ENCODE measurements at regions not wholly inside any gene's neighbourhood (a gene's known extent, or its start where the extent isn't known, plus 50 kb on each side); places are given as distances from the start of the nearest gene placed in this dataset.

DNA sequence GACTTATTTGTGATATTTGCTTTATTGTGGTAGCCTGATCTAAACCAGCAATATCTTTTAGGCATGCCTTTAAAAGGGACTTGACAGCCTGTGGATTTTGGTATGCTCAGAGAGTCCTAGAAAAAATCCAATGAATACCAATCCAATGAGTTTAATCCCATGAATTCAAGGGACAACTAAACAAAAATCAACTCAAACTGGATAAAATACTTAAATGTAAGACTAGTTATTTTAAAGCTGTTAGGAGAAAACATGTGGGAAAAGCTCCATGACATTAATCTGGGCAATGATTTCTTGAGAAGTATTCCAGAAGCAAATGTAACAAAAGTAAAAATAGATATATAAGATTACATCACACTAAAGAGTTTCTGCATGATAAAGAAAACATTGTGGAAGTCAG is 711.5 kb upstream of the PITX2 start:
- no peak for TF ChIP-seq POLR2AphosphoS5 (IDR thresholded peaks at IDR 0.05)
- TF ChIP-seq, protein P1, sequence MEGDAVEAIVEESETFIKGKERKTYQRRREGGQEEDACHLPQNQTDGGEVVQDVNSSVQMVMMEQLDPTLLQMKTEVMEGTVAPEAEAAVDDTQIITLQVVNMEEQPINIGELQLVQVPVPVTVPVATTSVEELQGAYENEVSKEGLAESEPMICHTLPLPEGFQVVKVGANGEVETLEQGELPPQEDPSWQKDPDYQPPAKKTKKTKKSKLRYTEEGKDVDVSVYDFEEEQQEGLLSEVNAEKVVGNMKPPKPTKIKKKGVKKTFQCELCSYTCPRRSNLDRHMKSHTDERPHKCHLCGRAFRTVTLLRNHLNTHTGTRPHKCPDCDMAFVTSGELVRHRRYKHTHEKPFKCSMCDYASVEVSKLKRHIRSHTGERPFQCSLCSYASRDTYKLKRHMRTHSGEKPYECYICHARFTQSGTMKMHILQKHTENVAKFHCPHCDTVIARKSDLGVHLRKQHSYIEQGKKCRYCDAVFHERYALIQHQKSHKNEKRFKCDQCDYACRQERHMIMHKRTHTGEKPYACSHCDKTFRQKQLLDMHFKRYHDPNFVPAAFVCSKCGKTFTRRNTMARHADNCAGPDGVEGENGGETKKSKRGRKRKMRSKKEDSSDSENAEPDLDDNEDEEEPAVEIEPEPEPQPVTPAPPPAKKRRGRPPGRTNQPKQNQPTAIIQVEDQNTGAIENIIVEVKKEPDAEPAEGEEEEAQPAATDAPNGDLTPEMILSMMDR (IDR thresholded peaks at IDR 0.05; ENCODE audit: poor library complexity, severe bottlenecking) = no peak
